ENCODE measurements at regions not wholly inside any gene's neighbourhood (a gene's known extent, or its start where the extent isn't known, plus 50 kb on each side); places are given as distances from the start of the nearest gene placed in this dataset.
"Not testable (repeated sequence)": the region's sequence is repeated elsewhere in the genome, so short reads cannot be mapped to it uniquely, and the experiment has no call there.

DNA sequence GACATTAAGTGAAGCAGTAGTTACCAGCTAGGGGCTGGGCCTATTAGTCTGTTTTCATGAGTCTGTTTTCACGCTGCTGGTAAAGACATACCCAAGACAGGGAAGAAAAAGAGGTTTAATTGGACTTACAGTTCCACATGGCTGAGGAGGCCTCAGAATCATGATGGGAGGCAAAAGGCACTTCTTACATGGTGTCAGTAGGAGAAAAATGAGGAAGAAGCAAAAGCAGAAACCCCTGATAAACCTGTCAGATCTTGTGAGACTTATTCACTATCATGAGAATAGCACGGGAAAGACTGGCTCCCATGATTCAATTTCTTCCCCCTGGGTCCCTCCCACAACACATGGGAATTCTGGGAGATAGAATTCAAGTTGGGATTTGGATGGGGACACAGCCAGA is 108.0 kb upstream of the LNX1 start:
- not testable (repeated sequence) for DNase-seq (ENCODE audit: extremely low read depth in 1 of 2, low read depth in 1 of 2)

- no peak for DNase-seq (ENCODE audit: extremely low read depth in 1 of 2, low read depth in 1 of 2)
These were observed 105.9 kb upstream of the LNX1 start for GRCh38 chr4:53697016-53697685.

GRCh38 chr4:53695540-53696463 is 104.5 kb upstream of the LNX1 start:
- no peak for DNase-seq (ENCODE audit: extremely low read depth in 1 of 2, low read depth in 1 of 2)

GRCh38 chr4:53694666-53695065 is 103.4 kb upstream of the LNX1 start:
- DNase-seq (ENCODE audit: extremely low read depth in 1 of 2, low read depth in 1 of 2): no peak

GRCh38 chr4:53693909-53694308 is 102.6 kb upstream of the LNX1 start:
- DNase-seq (ENCODE audit: extremely low read depth in 1 of 2, low read depth in 1 of 2): no peak

DNA sequence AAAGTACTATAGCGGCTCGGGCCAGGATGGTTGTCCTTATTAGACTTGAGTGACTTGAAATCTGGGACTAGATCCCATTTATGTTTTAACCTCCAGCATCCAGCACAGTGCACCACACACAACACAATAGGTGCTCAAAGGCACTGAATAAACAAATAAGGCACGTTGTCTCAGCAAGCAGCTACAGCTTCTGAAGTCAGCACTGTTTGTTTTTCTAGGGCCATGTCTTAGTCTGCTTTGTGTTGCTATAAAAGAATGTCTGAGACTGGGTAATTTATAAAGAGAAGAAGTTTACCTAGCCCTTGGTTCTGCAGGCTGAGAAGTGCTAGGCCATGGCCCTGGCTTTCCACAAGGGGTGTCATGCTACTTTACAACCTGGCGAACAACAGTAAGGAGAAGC is 102.1 kb upstream of the LNX1 start:
- no peak for DNase-seq (ENCODE audit: extremely low read depth in 1 of 2, low read depth in 1 of 2)

DNA sequence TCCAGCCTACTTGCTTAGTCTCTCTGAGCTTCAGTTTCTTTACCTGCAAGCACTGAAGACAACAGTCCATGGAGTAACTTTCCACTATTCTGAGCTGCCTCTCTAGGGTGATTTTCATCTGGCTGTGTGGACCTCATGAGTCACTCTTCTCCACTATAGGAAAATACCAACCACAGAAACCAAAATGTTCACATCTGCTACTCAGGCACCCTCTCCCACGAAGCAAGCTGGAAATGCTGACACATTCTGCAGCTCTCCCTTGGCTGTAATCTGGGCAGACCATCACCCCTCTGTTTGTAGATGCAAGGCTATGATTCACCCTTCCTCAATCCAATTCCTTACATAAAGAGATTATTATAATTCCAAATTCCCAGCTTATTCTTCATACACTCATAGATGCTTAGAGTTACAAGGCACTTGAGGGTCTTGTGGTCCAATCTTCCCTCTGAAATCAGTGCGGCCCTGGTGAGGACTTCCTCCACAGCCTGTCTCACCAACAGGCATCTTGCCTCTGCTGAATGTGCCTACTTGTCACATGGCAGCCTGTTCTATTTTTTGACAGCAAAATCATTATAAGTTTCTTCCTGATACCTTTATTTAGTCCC is 97.0 kb upstream of the LNX1 start:
- no peak for DNase-seq (ENCODE audit: extremely low read depth in 1 of 2, low read depth in 1 of 2)

DNA sequence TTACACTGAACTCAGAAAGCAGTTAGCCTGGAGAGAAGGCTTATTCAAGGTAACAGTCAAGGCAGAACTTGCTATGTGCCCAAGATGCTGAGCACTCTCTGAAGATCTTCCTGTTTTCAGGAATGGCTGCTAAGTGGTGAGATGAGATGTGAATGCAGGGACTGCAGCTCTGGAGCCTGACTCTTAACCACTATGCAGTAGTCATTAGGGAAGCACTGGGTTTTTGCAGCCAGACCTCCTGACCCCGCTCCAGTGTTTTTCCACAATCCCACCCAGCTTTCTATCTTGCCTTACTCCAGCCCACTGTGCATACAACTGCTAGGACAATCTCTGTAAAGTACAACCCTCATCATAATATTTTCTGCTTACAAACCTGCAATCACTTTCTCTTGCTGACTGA is 95.2 kb upstream of the LNX1 start:
- no peak for DNase-seq (ENCODE audit: extremely low read depth in 1 of 2, low read depth in 1 of 2)

DNA sequence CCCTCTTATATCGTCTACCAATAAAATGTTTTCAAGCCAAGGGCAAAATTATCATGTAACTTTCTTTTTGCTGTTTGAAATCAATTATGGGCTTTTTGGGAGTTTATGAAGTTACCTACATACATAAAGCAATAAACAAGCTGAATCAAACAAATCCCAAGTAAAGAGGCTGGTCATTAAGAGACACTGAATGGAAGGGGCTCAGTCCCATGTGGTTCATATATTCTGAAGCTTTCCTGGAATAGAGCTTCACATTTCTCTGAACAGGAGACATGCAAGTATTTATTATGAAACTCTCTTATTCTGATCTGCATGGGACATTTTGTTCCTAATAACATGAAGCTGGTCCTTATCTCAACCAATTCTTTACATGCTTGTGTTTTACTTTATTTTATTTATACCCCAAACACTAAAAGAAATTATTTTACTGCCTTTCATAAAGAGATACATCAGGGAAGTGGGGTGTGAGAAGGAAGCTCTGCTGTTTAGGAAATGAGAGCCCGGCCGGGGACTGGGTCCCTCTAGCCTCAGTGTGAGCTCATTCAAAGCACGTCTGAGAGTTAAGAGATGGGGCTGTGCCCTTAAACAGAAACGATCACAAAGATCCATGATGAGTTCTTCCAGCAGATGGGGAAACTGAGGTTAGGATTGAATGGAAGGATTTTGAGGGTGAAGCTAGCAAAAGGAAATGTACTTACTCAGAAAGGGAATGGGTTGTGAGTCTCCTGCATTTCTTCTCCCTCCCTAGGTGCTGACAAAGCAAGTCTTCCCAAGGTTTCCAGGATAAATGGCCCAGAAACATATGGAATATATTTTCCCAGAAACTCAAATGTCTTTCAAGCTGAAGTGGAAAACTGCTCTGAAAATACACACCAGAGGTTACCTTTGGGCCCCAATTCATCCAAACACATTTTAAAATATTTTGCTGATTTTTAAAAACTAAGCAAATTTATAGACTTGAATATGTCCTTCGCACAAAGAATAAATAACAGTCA is 93.1 kb upstream of the LNX1 start:
- DNase-seq (ENCODE audit: extremely low read depth in 1 of 2, low read depth in 1 of 2): no peak

GRCh38 chr4:53682908-53683307 is 91.6 kb upstream of the LNX1 start:
- DNase-seq (ENCODE audit: extremely low read depth in 1 of 2, low read depth in 1 of 2): no peak

DNA sequence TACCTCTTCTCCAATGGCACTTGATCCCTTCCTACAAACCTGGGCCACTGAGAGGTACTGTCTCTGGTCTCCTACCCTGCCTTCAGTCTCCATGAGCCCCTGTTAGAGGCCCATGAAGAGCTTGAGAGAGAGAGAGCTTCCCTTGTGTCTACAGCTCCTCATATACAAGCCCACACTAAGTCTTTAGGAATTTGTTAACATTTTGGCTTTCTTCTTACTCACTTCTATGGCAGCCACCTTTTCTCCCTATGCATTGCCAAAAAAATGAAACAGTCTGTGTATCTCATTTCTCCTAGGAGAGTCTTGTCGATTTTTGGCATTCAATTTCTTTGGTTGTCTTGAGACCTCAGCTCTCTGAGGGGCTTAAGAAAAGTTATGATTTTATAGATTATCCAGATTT is 90.9 kb upstream of the LNX1 start:
- no peak for DNase-seq (ENCODE audit: extremely low read depth in 1 of 2, low read depth in 1 of 2)

GRCh38 chr4:53680598-53680997 is 89.3 kb upstream of the LNX1 start:
- no peak for DNase-seq (ENCODE audit: extremely low read depth in 1 of 2, low read depth in 1 of 2)

- no peak for DNase-seq (ENCODE audit: extremely low read depth in 1 of 2, low read depth in 1 of 2)
These were observed 88.9 kb upstream of the LNX1 start for GRCh38 chr4:53680168-53680567.

- DNase-seq (ENCODE audit: extremely low read depth in 1 of 2, low read depth in 1 of 2): no peak
These were observed 85.2 kb upstream of the LNX1 start for GRCh38 chr4:53676402-53676871.

DNA sequence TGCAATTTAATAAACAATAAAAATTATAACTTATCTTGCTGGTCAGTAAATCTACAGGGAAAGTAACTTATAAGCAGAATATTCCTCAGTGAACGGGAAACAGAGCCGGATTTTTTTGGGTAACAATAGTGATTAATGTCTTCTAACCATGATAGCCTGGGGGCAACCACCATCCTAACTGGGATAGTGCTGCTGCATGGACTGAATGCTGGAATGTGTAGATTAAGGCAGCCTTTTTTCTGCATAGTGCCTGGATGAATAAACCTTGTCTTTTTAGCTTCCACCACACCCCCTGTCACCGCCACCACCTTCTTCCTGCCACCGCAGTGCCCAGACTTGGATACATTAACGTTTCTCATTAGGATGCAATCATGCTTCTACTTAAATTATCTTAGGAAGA is 83.6 kb upstream of the LNX1 start:
- no peak for DNase-seq (ENCODE audit: extremely low read depth in 1 of 2, low read depth in 1 of 2)

DNA sequence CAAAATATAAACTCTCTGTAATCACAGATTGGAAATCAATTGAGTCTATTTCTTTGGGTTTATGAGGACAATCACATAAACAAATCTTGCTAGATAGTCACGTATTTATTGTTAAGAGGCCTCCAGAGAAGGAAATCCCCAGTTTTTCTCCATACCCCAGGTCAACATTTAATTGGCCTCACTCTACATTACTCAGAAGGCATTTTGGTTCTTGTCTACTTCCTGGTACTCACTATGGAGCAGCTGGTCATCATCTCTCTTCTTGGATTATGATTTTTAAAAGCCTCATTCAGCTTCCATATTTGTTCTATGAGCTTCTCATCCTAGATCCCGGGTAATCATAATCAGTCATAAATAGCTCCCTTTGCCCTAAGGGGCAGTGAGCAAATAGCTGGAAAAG is 81.6 kb upstream of the LNX1 start:
- no peak for DNase-seq (ENCODE audit: extremely low read depth in 1 of 2, low read depth in 1 of 2)

- DNase-seq (ENCODE audit: extremely low read depth in 1 of 2, low read depth in 1 of 2): no peak
These were observed 80.5 kb upstream of the LNX1 start for GRCh38 chr4:53671757-53672156.

GRCh38 chr4:53659737-53660136 is 68.5 kb upstream of the LNX1 start:
- no peak for DNase-seq (ENCODE audit: extremely low read depth in 1 of 2, low read depth in 1 of 2)

- no peak for DNase-seq (ENCODE audit: extremely low read depth in 1 of 2, low read depth in 1 of 2)
These were observed 67.8 kb upstream of the LNX1 start for GRCh38 chr4:53659112-53659511.

DNA sequence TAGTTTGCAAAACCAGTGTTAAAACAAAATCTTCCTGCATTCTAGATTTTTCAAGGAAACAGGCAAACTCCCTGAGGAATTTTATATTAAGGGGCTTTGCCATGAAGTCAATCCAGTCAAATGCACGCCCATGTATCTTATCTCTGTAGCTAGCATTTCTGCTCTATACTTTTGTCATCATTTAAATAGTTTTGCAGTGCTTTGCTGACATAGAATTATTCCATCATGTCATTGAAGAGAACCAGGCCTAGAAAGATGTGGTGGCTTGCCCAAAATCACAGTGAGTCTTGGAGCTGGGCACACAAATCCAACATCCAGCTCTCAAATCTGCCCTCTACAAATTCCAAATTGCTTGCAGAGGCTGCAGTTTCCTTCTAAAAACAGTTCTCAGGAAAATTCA is 66.7 kb upstream of the LNX1 start:
- no peak for DNase-seq (ENCODE audit: extremely low read depth in 1 of 2, low read depth in 1 of 2)
